GM10266 (cell line): ENCODE measurements at regions not wholly inside any gene's neighbourhood (a gene's known extent, or its start where the extent isn't known, plus 50 kb on each side); places are given as distances from the start of the nearest gene placed in this dataset.

Experiments
- DNase-seq: peaks from one replicate; pipeline ENCODE4 v3.0.0; 2012; ENCODE audit errors: extremely low spot score
- CTCF ChIP-seq: IDR thresholded peaks from 2 replicates; pipeline ENCODE4 v1.5.1; 2012; ENCODE audit warnings: mild to moderate bottlenecking, low read depth; ENCODE audit not compliant: control insufficient read depth, insufficient read depth; ENCODE audit errors: missing control alignments

- no peak for DNase-seq
- no peak for TF ChIP-seq CTCF
These were observed 307.5 kb downstream of the ZNF608 start for GRCh38 chr5:124438903-124439281.

GRCh38 chr5:124438026-124438902, 308.2 kb downstream of the ZNF608 start:
- no peak for TF ChIP-seq CTCF
- no peak for DNase-seq

GRCh38 chr5:124436294-124436693, 310.1 kb downstream of the ZNF608 start:
- no peak for DNase-seq
- TF ChIP-seq CTCF = no peak

GRCh38 chr5:124433170-124433569, 313.3 kb downstream of the ZNF608 start:
- no peak for DNase-seq
- no peak for TF ChIP-seq CTCF

- DNase-seq = no peak
- no peak for TF ChIP-seq CTCF
These were observed 324.9 kb downstream of the ZNF608 start for GRCh38 chr5:124421584-124421983.

GRCh38 chr5:124420952-124421351, 325.5 kb downstream of the ZNF608 start:
- no peak for DNase-seq
- no peak for TF ChIP-seq CTCF

GRCh38 chr5:124419531-124419930, 326.9 kb downstream of the ZNF608 start:
- no peak for DNase-seq
- TF ChIP-seq CTCF = no peak
